Hepatic stellate cell (primary cell): ENCODE measurements at regions not wholly inside any gene's neighbourhood (a gene's known extent, or its start where the extent isn't known, plus 50 kb on each side); places are given as distances from the start of the nearest gene placed in this dataset.

ENCODE experiments used
- DNase-seq: peaks from one replicate; pipeline ENCODE4 v3.0.0; 2011; ENCODE audit warnings: low spot score

DNA sequence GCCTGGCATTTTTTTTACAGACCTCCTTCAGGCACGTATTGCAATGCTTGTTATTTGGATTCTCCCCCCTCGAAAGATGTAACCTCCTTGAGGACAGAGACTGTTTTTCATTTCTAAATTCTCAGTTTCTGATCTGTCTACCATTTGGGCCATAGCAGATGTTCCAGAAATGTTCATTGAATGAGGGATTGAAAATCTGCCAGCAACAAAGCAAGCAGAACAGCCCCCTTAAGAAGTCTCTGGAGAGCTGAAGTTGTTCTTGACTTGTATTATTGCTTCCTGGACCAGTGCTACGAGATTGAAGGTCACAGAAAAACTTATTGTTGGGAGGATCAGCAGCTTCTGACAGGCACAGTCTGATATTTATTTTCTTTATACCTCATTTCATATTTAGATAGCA, 355.5 kb downstream of the EPHA4 start:
- no peak for DNase-seq

DNA sequence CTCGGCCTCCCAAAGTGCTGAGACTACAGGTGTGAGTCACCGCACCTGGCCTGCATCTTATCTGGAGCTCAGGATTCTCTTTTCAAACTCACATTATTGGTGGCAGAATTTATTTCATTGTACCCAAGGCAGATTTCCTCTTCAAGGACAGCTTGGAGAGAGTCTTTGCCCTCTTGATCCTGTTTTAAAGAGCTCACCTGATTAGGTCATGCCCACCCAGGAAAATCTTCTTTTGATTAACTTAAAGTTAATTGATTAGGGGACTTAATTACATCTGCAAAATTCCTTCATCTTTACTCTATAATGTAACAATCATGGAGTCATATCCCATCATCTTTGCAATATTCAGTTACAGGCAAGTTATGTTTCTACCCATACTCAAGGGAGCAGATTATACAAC, 346.4 kb downstream of the EPHA4 start:
- DNase-seq: no peak

DNA sequence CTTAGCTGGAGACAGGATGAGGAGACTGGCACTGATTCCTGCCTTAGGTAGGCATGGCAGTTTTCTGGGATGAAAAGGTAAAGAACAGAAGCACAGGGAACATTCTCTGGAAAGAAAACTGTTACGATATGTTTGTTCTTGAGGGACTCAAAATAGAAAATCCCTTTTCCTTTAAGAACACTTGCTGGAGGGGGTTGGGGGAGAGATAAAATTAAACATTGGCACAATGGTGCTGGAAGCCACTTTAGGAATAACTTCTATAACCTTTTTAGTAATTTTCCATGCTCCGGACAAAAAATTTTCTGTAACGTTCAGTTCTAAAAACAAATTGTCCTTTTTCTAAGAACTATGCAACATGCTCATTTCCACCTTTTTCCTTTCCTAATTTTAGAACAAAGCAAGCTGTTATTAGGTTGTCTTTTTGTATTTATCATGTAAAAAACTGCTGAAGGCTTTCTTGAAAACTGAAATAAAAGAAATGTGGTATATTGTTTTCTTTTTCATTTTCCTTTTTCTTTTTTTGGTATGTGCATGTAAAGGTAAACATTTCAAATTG, 343.8 kb downstream of the EPHA4 start:
- no peak for DNase-seq

DNA sequence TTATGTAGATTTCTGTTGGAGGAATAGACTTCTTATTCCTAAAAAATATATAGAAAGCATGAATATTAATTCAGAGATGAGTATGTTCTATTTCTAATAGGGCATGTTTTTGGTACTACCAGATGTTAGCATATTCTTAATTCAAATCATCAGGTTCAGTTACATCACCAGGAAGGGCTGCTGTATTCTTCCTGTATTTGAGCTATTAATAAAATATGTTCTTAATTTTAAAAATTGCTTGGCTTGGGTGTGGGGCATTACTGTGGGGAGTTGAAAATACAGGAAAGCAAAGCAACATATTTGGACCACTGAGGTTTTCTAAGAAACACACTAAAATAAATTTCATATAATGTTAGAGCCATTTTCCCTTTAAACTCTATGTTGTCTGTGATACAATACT, 343.0 kb downstream of the EPHA4 start:
- DNase-seq: no peak

- DNase-seq: no peak
These were observed 340.6 kb downstream of the EPHA4 start for GRCh38 chr2:221231511-221231910.

- no peak for DNase-seq
These were observed 336.2 kb downstream of the EPHA4 start for GRCh38 chr2:221235941-221236340.

DNA sequence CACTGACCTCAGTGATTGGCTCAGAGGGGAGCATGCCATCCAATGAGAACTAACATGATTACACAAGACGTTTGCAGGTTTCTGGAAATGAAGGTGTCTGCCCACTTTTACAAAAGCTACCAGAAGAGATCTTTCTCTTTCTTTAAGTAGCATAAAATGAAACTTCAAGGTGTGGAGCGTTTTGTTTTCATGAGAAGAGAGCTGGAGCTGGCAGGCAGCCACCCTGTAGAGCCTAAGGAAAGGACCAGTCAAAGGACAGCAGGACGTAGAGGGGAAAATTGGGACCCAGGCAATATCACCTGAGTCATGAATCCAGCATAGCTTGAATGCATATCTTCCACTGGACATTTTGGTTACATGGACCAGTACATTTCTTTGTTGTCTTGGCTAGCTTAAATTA, 331.0 kb downstream of the EPHA4 start:
- DNase-seq: no peak

GRCh38 chr2:221243771-221244170, 328.3 kb downstream of the EPHA4 start:
- no peak for DNase-seq

- no peak for DNase-seq
These were observed 327.1 kb downstream of the EPHA4 start for GRCh38 chr2:221245045-221245444.

DNA sequence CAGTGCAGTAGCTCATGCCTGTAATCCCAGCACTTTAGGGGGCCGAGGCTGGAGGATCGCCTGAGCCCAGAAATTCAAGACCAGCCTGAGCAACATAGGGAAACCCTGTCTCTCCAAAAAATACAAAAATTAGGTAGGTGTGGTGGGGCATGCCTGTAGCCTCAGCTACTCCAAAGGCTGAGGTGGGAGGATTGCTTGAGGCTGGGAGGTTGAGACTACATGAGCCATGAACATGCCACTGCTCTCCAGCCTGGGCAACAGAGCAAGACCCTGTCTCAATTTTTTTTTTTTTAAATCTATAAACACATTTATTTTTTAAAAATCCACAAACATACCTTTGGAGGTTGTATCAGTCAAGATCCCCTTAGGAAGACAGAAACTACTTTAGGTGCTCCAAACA, 326.3 kb downstream of the EPHA4 start:
- DNase-seq: no peak

DNA sequence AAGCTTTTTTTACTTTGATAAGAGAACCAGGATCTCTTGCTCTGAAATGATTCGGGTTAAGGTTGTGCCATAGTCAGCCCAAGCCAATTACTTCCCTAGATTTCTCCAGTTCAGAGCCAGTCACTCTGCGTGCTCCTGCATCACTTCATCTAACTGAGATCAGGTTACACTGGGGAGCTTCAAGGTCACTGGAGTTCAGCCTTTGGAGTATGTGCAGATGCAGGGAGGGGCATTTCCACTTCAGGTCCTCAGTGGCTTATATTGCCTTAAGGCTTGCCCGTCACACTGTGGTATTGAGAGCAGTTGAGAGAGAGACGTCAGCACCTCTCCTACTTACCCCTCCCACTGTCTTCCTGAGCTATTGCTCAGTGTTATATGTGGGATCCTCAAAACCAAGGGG, 317.8 kb downstream of the EPHA4 start:
- no peak for DNase-seq

GRCh38 chr2:221255862-221256261, 316.2 kb downstream of the EPHA4 start:
- no peak for DNase-seq

GRCh38 chr2:221258464-221258863, 313.6 kb downstream of the EPHA4 start:
- no peak for DNase-seq

DNA sequence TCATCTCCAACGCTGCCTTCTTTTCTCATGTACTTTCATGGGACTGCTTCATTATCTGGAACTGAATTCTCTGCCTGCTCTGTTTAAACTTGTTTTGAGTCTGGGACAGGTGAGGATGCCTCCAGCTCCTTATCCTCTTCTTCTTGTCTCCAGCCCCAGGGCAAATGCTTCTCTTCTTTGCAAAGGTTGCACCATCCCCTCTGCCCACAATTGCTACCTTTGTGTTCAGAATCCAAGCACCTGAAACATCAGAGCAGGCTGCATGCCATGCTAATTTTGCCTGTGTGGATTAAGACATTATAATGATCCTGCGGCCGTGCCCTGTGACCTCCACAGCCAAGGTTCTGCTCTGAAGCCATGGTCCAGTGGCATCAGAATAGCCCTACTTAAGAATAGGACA, 309.5 kb downstream of the EPHA4 start:
- no peak for DNase-seq

DNA sequence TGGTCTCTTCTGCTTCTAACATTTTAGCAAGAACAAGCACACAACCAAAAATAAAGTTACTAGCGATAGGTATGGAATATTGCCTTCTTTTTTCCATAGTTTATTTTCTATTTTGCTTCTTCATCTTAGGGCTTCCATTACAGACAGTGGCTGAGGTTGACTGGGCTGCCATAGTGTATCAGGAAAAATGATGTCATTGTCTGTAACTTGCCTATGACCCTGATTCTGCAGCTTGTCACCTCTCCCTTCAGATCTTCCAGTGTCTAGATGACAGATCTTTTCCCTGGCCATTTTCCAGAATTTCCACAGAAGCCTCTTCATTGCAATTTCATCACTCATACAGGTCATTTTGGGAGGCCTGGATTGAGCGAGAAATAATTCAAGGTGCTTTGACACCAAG, 308.5 kb downstream of the EPHA4 start:
- DNase-seq: no peak

DNA sequence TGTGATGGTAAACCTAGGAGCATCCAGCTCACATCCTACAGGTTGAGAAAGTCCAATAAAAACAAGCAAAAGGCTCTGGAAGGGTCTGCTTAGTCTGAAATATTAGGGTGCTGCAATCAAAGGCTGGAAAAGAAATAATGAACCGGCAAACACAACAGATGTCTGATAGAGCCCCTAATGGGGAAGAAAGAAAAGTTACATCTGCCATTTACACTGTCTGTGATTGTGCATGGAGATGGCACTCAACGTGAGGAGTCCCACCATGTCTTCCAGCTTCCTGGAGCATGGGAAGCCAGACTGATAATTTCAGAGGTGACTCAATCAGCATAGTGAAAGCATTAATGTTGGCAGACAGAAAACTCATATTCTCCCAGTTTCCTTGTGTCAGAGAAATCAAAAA, 307.8 kb downstream of the EPHA4 start:
- no peak for DNase-seq

- DNase-seq: no peak
These were observed 304.2 kb downstream of the EPHA4 start for GRCh38 chr2:221267773-221268425.

- DNase-seq: no peak
These were observed 303.5 kb downstream of the EPHA4 start for GRCh38 chr2:221268631-221269030.

DNA sequence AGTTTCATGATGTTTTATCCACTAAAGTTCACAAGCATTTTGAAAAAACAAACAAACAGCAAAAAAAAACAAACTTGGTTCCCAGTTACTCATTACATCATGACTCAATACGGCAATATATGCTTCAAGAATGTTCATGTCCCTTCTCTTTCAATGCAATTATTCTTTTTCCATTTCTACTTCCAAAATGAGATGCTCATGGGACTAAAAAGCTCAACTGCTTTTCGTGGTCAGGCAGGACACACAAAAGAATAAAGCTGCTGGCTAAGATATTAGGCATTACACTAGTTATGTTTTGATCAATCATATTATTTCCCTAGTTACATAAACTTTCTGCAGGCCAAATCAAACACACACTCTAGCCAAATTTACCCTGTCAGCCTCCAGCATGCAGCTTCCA, 301.3 kb downstream of the EPHA4 start:
- no peak for DNase-seq

DNA sequence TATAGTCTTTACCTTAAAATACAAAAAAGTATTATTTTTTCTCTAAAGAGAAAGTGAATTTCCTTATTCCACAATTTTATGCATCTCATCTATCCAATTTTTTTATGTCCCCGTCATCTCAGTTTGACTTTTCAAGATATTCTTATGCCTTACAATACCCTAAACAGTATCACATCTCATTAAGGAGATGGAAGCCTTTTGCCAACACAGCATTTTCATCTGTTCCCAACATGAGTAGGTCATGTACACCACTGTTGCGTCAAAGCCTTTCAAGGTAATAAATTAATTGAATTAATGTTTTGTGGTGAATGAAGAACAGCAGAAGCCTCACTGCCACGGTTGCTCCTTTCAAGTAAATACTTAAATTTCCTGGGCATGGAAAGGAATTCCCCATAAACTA, 299.4 kb downstream of the EPHA4 start:
- no peak for DNase-seq

DNA sequence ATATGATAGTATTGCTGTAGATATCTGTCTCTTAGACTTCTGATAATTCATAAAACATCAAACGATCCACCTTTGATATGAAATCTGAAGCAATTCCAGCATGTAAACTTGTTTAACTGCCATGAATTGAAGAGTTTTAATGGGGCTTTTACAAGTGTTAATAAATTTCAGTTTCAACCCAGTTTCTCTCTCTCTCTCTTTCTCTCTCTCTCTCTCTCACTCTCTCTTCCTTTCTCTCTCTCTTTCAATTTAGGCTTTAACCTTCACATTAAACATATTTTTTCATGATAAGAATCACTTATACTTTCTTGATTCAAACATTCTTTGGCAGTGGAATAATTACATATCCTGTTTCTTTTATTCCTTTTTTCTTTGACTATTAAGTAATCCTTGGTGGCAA, 296.1 kb downstream of the EPHA4 start:
- DNase-seq: no peak

GRCh38 chr2:221276601-221277000, 295.5 kb downstream of the EPHA4 start:
- DNase-seq: no peak

DNA sequence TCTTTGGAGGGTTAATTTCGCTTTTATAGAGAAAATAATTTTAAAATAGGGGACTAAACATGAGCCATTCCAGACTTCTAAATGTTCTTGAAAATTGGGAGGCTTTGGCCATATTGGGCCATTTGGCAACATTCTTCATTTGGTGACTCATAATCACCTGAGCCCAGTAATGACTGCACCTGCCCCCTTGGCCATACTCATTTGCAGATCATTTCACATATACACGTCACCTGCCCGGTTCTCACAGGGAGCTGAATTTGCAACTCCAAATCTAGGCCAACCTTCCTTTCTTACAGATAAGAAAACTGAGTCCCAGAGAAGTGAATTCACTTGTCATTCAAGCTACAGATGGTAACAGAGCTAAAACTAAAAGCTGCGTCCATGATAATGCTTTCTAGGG, 289.7 kb downstream of the EPHA4 start:
- no peak for DNase-seq

DNA sequence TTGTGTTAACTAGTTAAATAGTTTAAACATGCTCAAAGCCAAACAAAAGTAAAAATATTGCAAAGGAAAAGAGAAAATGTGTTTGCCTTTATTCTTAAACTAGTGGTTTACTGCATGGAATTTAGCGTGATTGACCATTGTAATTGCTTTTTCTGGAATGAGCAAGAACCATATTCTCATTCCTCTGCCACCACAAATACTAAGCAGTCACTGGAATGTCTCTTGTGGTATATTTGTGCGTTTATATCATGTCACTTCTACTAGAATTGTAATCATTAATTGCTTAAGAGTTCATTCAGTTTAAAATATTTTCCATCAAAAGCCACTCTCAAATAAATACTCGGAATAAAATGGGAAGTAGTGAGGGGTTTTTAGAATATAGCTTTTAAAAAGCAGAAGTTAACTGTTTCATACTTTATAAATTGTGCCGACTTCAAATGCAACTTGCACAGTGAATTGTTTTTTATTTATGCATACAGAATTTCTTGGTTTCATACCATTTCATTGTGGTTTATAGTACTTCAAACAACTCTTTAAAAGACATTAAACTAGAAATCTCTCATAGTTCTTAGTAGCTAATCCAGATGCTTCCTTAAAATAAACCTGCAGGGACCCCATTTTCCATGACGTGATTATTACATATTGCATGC, 288.1 kb downstream of the EPHA4 start:
- DNase-seq: no peak
